ENCODE measurements at regions not wholly inside any gene's neighbourhood (a gene's known extent, or its start where the extent isn't known, plus 50 kb on each side); places are given as distances from the start of the nearest gene placed in this dataset.

GRCh38 chr9:101977614-101978210 lies 239.3 kb upstream of the GRIN3A start:
- TF ChIP-seq EZH2 (IDR thresholded peaks at IDR 0.05; ENCODE audit: borderline replicate concordance, insufficient read depth, low read length, poor library complexity, severe bottlenecking) = no peak
- TF ChIP-seq, protein P1, sequence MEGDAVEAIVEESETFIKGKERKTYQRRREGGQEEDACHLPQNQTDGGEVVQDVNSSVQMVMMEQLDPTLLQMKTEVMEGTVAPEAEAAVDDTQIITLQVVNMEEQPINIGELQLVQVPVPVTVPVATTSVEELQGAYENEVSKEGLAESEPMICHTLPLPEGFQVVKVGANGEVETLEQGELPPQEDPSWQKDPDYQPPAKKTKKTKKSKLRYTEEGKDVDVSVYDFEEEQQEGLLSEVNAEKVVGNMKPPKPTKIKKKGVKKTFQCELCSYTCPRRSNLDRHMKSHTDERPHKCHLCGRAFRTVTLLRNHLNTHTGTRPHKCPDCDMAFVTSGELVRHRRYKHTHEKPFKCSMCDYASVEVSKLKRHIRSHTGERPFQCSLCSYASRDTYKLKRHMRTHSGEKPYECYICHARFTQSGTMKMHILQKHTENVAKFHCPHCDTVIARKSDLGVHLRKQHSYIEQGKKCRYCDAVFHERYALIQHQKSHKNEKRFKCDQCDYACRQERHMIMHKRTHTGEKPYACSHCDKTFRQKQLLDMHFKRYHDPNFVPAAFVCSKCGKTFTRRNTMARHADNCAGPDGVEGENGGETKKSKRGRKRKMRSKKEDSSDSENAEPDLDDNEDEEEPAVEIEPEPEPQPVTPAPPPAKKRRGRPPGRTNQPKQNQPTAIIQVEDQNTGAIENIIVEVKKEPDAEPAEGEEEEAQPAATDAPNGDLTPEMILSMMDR (IDR thresholded peaks at IDR 0.05; ENCODE audit: poor library complexity, severe bottlenecking) = peak; percentile 65

All from neural cell (in vitro differentiated cells).